NT2/D1 (cell line): ENCODE measurements at regions not wholly inside any gene's neighbourhood (a gene's known extent, or its start where the extent isn't known, plus 50 kb on each side); places are given as distances from the start of the nearest gene placed in this dataset.

Experiments
- DNase-seq: peaks from one replicate; pipeline ENCODE4 v3.0.0-alpha.2; 2011; ENCODE audit warnings: low read depth, low spot score
- H3K27me3 ChIP-seq: 2 replicates; pipeline ENCODE4 v1.6.0; 2011; ENCODE audit warnings: mild to moderate bottlenecking; ENCODE audit not compliant: insufficient read length, insufficient read depth
- H3K36me3 ChIP-seq: 2 replicates; pipeline ENCODE4 v1.6.1; 2011; ENCODE audit warnings: mild to moderate bottlenecking, low read length, mixed read lengths; ENCODE audit not compliant: insufficient read depth, insufficient read length
- H3K4me1 ChIP-seq: 2 replicates; pipeline ENCODE4 v1.5.1; 2011; ENCODE audit not compliant: insufficient read depth, insufficient read length
- H3K4me3 ChIP-seq: 2 replicates; pipeline ENCODE4 v1.5.1; 2011; ENCODE audit warnings: low read depth; ENCODE audit not compliant: insufficient read length
- H3K9ac ChIP-seq: 2 replicates; pipeline ENCODE4 v1.6.0; 2011; ENCODE audit warnings: low read depth; ENCODE audit not compliant: insufficient read length
- H3K9me3 ChIP-seq: 2 replicates; pipeline ENCODE4 v1.5.1; 2011; ENCODE audit warnings: mild to moderate bottlenecking, low read length; ENCODE audit not compliant: insufficient read depth
- SUZ12 ChIP-seq: IDR thresholded peaks from 2 replicates; pipeline ENCODE4 v1.6.1; 2011; ENCODE audit not compliant: insufficient read length, insufficient read depth; ENCODE audit errors: extremely low read depth
- YY1 ChIP-seq: IDR thresholded peaks from 2 replicates; pipeline ENCODE4 v1.6.1; 2011; ENCODE audit not compliant: insufficient read length, insufficient read depth
- ZNF274 ChIP-seq: IDR thresholded peaks from 2 replicates; pipeline ENCODE4 v1.6.1; 2011; ENCODE audit warnings: mild to moderate bottlenecking, low read depth, low read length

DNA sequence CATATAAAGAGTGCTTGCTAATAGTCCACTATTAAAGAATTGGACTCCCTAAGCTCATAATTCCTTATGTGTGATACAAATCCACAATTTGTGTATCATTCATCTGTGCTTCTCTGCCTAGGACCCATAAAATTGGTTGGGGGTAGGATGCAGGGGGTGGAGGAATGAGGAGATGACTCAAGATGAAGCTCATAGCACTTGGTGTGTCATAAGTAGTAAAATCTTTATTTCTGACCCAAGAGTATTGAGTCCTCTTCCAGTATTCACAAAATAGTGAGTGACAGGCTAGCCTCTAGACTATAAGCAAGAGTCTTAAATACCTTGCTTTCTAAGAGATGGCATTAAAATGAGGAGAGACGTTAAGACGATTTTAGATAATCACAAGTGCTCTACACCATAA, 390.9 kb upstream of the CDH19 start:
- Histone ChIP-seq H3K4me1 (no peaks in the 10 kb centered on the region), H3K4me3 (no peak overlapping the region), H3K27me3 (no peaks in the 10 kb centered on the region), H3K9ac (no peak overlapping the region), H3K36me3 (no peaks in the 10 kb centered on the region), H3K9me3 (no peaks in the 10 kb centered on the region)
- no peak for TF ChIP-seq YY1
- no peak for TF ChIP-seq SUZ12
- no peak for TF ChIP-seq ZNF274
- DNase-seq, result no peak

DNA sequence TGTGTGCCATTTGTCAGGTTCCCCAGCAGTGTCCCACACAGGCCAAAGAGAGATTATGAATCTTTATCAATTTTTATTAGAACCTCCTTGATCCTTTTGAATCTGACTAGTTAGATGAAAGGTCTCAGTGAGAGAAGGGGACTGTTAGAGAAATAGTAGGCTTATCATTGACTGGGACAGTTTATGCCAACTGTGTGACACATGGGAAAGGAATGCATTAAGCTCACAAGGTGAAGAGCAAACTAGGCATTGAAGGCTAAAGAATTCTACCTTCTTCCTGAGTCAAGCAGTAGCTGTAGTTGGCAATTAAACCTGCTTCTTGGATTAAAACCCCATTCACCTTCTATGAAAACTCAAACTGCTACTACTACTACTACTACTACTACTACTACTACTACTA, 389.6 kb upstream of the CDH19 start:
- Histone ChIP-seq H3K4me1 (no peaks in the 10 kb centered on the region), H3K27me3 (no peaks in the 10 kb centered on the region), H3K9ac (no peak overlapping the region), H3K9me3 (no peaks in the 10 kb centered on the region), H3K36me3 (no peaks in the 10 kb centered on the region), H3K4me3 (no peak overlapping the region)
- no peak for DNase-seq
- no peak for TF ChIP-seq ZNF274
- TF ChIP-seq YY1, result no peak
- no peak for TF ChIP-seq SUZ12

- Histone ChIP-seq H3K36me3 (no peaks in the 10 kb centered on the region), H3K4me1 (no peaks in the 10 kb centered on the region), H3K9me3 (no peaks in the 10 kb centered on the region), H3K27me3 (no peaks in the 10 kb centered on the region), H3K4me3 (no peak overlapping the region), H3K9ac (no peak overlapping the region)
- no peak for TF ChIP-seq YY1
- no peak for TF ChIP-seq ZNF274
- no peak for TF ChIP-seq SUZ12
- no peak for DNase-seq
Observed at GRCh38 chr18:66990909-66991308, 387.0 kb upstream of the CDH19 start.

GRCh38 chr18:66979009-66979408, 375.1 kb upstream of the CDH19 start:
- Histone ChIP-seq H3K27me3 (no peaks in the 10 kb centered on the region), H3K9me3 (no peaks in the 10 kb centered on the region), H3K4me1 (no peaks in the 10 kb centered on the region), H3K4me3 (no peak overlapping the region), H3K36me3 (no peaks in the 10 kb centered on the region), H3K9ac (no peak overlapping the region)
- TF ChIP-seq ZNF274, result no peak
- no peak for DNase-seq

DNA sequence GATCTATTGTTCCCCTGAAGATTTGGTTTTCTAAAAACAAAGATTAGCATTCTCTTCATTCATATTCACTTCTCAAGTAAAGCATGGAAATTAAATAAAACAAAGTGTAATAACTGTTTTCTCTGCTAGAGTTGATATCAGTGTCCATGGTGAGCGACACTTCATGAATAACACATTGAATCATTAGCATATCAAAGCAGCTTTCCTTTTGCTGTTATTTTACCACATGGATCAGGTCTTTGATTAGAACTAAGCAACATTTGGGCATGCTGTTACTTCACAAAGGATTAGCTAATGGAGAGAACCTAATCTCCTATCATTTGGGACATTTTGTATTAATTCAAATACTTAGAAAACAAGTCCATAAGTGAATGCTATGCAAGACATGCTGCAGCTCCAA, 368.8 kb upstream of the CDH19 start:
- TF ChIP-seq ZNF274 (no peak), YY1 (no peak), SUZ12 (no peak)
- H3K27me3 ChIP-seq, result no peaks in the 10 kb centered on the region
- H3K9ac ChIP-seq, result no peak overlapping the region
- no peaks in the 10 kb centered on the region for H3K4me1 ChIP-seq
- H3K9me3 ChIP-seq, result no peaks in the 10 kb centered on the region
- DNase-seq, result no peak
- no peaks in the 10 kb centered on the region for H3K36me3 ChIP-seq
- H3K4me3 ChIP-seq, result no peak overlapping the region

DNA sequence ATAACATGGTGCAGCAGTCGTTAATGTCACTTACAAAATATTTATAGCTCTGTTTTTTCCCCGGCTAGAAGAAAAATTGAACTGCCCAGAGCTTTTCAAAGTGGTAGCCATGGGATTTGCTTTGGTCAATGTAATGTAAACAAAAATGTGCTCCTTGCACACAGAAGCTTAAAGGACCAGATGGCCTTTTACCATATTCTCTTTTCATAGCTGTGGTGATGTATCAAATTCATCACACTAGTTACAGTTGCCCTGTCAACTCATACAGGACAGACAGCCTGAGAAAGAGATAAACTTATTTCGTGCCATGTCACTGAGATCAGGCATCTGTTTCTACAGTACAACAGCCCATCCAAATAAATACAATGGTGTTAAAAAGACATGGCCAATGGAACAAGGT, 368.1 kb upstream of the CDH19 start:
- Histone ChIP-seq H3K27me3 (no peaks in the 10 kb centered on the region), H3K4me3 (no peak overlapping the region), H3K36me3 (no peaks in the 10 kb centered on the region), H3K4me1 (no peaks in the 10 kb centered on the region), H3K9ac (no peak overlapping the region), H3K9me3 (no peaks in the 10 kb centered on the region)
- no peak for TF ChIP-seq ZNF274
- TF ChIP-seq SUZ12, result no peak
- TF ChIP-seq YY1, result no peak
- no peak for DNase-seq

DNA sequence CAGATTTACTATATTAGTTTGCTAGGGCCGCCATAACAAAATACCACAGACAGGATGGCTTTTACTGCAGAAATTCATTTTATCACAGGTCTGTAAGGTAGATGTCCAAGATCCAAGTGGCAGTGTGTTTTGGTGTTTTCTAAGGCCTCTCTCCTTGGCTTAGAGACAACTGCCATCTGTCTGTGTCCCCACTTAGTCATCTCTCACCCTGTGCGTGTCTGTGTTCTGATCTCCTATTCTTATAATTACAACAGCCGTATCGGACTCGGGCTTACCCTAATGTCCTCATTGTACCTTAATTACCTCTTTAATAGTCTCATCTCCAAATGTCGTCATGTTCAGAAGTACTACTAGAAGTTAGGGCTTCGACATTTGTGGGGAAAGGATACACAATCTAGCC, 362.3 kb upstream of the CDH19 start:
- Histone ChIP-seq H3K9me3 (no peaks in the 10 kb centered on the region), H3K4me1 (no peaks in the 10 kb centered on the region), H3K9ac (no peak overlapping the region), H3K4me3 (no peak overlapping the region), H3K27me3 (no peaks in the 10 kb centered on the region), H3K36me3 (no peaks in the 10 kb centered on the region)
- DNase-seq, result no peak
- TF ChIP-seq YY1 (no peak), SUZ12 (no peak)

GRCh38 chr18:66958309-66958708, 354.4 kb upstream of the CDH19 start:
- Histone ChIP-seq H3K9me3 (no peaks in the 10 kb centered on the region), H3K27me3 (no peaks in the 10 kb centered on the region), H3K4me3 (no peak overlapping the region), H3K36me3 (no peaks in the 10 kb centered on the region), H3K9ac (no peak overlapping the region), H3K4me1 (no peaks in the 10 kb centered on the region)
- no peak for TF ChIP-seq YY1
- DNase-seq, result no peak
